ENCODE measurements at regions not wholly inside any gene's neighbourhood (a gene's known extent, or its start where the extent isn't known, plus 50 kb on each side); places are given as distances from the start of the nearest gene placed in this dataset.

DNA sequence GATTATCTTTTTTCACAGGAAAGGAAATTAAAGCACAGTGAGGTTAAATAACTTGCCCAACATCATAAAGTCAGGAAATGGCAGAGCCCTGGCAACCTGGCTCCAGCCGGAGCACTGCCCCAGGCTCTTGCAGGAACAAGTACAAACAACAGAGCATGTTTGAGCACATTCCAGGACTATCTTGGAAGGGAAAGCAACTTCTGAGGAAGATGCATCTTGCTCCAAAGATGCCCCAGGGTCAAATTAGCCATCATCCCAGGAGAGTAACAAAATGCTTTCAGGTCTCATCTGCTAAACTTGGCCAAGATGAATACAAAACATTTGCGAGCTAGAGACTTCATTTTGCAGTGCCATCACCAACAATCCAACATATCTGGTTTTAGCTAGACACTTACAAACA is 162.4 kb upstream of the LRRN1 start:
- DNase-seq (ENCODE audit: low spot score in 2 of 2, unreplicated experiment in 2 of 2): no peak
- Mint-ChIP-seq H3K27me3 (ENCODE audit: low read depth) (no peaks in the 10 kb centered on the region), H3K4me1 (peaks cover 7% of the 10 kb centered on the region), H3K36me3 (no peaks in the 10 kb centered on the region), H3K4me3 (no peak overlapping the region), H3K9me3 (peaks cover 3% of the 10 kb centered on the region), H3K27ac (no peak overlapping the region)
- TF ChIP-seq, protein P1, sequence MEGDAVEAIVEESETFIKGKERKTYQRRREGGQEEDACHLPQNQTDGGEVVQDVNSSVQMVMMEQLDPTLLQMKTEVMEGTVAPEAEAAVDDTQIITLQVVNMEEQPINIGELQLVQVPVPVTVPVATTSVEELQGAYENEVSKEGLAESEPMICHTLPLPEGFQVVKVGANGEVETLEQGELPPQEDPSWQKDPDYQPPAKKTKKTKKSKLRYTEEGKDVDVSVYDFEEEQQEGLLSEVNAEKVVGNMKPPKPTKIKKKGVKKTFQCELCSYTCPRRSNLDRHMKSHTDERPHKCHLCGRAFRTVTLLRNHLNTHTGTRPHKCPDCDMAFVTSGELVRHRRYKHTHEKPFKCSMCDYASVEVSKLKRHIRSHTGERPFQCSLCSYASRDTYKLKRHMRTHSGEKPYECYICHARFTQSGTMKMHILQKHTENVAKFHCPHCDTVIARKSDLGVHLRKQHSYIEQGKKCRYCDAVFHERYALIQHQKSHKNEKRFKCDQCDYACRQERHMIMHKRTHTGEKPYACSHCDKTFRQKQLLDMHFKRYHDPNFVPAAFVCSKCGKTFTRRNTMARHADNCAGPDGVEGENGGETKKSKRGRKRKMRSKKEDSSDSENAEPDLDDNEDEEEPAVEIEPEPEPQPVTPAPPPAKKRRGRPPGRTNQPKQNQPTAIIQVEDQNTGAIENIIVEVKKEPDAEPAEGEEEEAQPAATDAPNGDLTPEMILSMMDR (IDR thresholded peaks at IDR 0.05; ENCODE audit: unreplicated experiment): no peak

DNA sequence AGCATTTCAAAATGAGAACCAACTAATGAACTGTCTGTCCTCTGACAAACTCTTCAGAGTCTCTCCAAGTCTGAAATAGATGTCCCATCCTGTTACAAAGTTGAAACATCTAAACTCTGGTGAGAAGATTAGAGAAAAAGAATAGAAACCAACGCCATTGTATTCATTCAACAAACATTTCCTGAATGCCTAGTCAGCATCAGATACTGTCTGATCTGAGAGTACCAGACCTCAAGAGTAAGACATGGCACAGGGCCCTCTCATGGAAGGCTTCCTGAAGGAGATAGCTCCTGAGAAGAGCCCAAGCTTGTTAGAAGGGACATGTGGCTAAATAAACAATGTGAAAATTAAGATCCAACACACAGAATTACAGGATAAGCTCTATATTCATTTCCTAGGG is 164.1 kb upstream of the LRRN1 start:
- no peak overlapping the region for H3K4me3 Mint-ChIP-seq
- no peaks in the 10 kb centered on the region for H3K36me3 Mint-ChIP-seq
- TF ChIP-seq, protein P1 (IDR thresholded peaks at IDR 0.05; ENCODE audit: unreplicated experiment): no peak
- H3K27me3 Mint-ChIP-seq (ENCODE audit: low read depth): no peaks in the 10 kb centered on the region
- H3K4me1 Mint-ChIP-seq: peaks cover 7% of the 10 kb centered on the region
- no peak for DNase-seq (ENCODE audit: low spot score in 2 of 2, unreplicated experiment in 2 of 2)
- peaks cover 3% of the 10 kb centered on the region for H3K9me3 Mint-ChIP-seq
- no peak overlapping the region for H3K27ac Mint-ChIP-seq

DNA sequence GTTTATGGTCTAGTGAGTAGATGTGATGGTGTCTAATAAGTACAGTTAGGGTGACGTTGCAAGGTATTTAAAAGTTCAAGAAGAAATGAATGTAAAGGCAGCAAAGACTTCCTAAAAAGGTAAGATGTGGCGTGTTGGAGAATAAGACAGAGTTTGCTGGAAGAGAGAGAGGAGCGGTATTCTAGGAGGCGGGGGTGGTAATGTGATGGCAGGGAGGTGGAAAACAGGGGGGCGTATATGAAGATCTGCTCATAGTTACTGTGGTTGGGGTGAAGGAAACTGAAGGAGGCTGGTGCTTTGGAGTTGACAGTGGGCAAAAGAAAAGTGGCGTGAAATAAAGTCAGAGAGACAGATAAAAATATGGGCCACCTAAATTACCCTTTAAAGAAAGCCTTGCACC is 164.9 kb upstream of the LRRN1 start:
- Mint-ChIP-seq H3K36me3 (no peaks in the 10 kb centered on the region), H3K27ac (no peak overlapping the region), H3K4me3 (no peak overlapping the region), H3K27me3 (ENCODE audit: low read depth) (no peaks in the 10 kb centered on the region), H3K9me3 (peaks cover 8% of the 10 kb centered on the region), H3K4me1 (peaks cover 11% of the 10 kb centered on the region)
- no peak for DNase-seq (ENCODE audit: low spot score in 2 of 2, unreplicated experiment in 2 of 2)
- TF ChIP-seq, protein P1 (IDR thresholded peaks at IDR 0.05; ENCODE audit: unreplicated experiment): no peak

DNA sequence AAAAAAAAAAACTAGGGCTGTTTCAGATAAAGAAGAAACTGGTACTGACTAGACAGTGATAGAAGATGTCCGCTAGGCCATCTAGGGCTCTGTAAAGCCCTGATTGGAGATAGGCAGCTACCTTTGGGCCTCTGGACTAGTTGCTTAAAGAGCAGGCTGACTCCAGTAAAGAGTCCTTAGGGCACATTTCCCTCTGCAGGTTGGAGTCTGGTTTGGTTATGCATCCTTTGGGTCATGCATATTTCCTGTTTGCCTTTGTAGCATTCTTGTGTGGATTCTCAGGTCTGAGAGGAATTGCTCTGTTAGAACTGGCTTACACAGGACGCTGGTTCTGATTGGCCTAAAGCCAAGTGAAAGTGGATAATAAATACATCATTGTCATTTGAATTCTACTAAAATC is 165.5 kb upstream of the LRRN1 start:
- H3K27me3 Mint-ChIP-seq (ENCODE audit: low read depth): no peaks in the 10 kb centered on the region
- no peak for DNase-seq (ENCODE audit: low spot score in 2 of 2, unreplicated experiment in 2 of 2)
- H3K4me1 Mint-ChIP-seq: peaks cover 11% of the 10 kb centered on the region
- no peaks in the 10 kb centered on the region for H3K36me3 Mint-ChIP-seq
- H3K27ac Mint-ChIP-seq: no peak overlapping the region
- H3K9me3 Mint-ChIP-seq: peaks cover 8% of the 10 kb centered on the region
- TF ChIP-seq, protein P1 (IDR thresholded peaks at IDR 0.05; ENCODE audit: unreplicated experiment): no peak
- H3K4me3 Mint-ChIP-seq: no peak overlapping the region

DNA sequence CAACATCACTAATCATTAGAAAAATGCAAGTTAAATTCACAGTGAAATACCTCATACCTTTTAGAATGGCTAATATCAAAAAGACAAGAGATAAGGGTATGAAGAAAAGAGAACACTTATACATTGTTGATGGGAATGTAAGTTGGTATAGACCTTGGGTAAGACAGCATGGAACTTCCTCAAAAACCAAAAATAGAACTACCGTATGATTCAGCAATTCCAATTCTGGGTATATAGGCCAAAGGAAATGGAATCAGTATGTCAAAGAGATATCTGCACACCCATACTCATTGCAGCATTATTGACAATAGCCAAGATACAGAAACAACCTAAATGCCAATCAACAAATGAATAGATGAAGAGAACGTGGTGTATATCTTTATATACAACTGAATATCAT is 166.8 kb upstream of the LRRN1 start:
- H3K9me3 Mint-ChIP-seq: peaks cover 8% of the 10 kb centered on the region

More for the DNA sequence above, 166.8 kb upstream of the LRRN1 start:
- H3K4me3 Mint-ChIP-seq: no peak overlapping the region
- TF ChIP-seq, protein P1 (IDR thresholded peaks at IDR 0.05; ENCODE audit: unreplicated experiment): no peak
- H3K36me3 Mint-ChIP-seq: no peaks in the 10 kb centered on the region
- no peaks in the 10 kb centered on the region for H3K27me3 Mint-ChIP-seq (ENCODE audit: low read depth)
- no peak for DNase-seq (ENCODE audit: low spot score in 2 of 2, unreplicated experiment in 2 of 2)
- no peak overlapping the region for H3K27ac Mint-ChIP-seq
- peaks cover 18% of the 10 kb centered on the region for H3K4me1 Mint-ChIP-seq

Data from mesothelial cell of epicardium (in vitro differentiated cells).